Breast epithelium (tissue), 4 donors: ENCODE measurements at regions not wholly inside any gene's neighbourhood (a gene's known extent, or its start where the extent isn't known, plus 50 kb on each side); places are given as distances from the start of the nearest gene placed in this dataset.
A peak's percentile ranks its signal among the peaks of the same experiment; 100 is the strongest.

ENCODE experiments used
- DNase-seq, 2 donors: peaks; one replicate each; pipeline ENCODE4 v3.0.0-alpha.2; 2019; ENCODE audit warnings: low spot score in 2 of 2
- H3K27ac ChIP-seq, 2 donors: fragments of 200-600 bp; sonication (generic) in 1 of 2; one replicate each; pipeline ENCODE4 v1.5.1; 2016 to 2019; ENCODE audit warnings: mild to moderate bottlenecking in 1 of 2
- H3K27me3 ChIP-seq, 2 donors: fragments of 200-600 bp; sonication (generic) in 1 of 2; one replicate each; pipeline versions ENCODE4 v1.5.1 to v1.6.0; 2017 to 2019; ENCODE audit warnings: control low read depth in 1 of 2, mild to moderate bottlenecking in 1 of 2
- H3K36me3 ChIP-seq: fragments of 200-600 bp; one replicate; pipeline ENCODE4 v1.5.1; 2019
- H3K4me1 ChIP-seq, 2 donors: fragments of 200-600 bp; sonication (generic); one replicate each; pipeline ENCODE4 v1.5.1; 2016 to 2019; ENCODE audit warnings: control low read depth in 1 of 2
- H3K4me3 ChIP-seq, 3 donors: fragments of 200-600 bp; sonication (generic); 1 replicate in 2 of 3; 2 replicates in 1 of 3; pipeline ENCODE4 v1.5.1; 2016 to 2019; ENCODE audit warnings: mild to moderate bottlenecking in 3 of 3, moderate library complexity in 2 of 3
- H3K9me3 ChIP-seq, 2 donors: fragments of 200-600 bp; sonication (generic) in 1 of 2; one replicate each; pipeline ENCODE4 v1.5.1; 2016 to 2019; ENCODE audit warnings: control low read depth in 1 of 2
- CTCF ChIP-seq, 3 donors: fragments of 450-650 bp; IDR thresholded peaks; one replicate each; pipeline ENCODE4 v1.5.1; 2016 to 2017; ENCODE audit warnings: antibody characterized with exemption in 3 of 3, mild to moderate bottlenecking in 3 of 3, moderate library complexity in 3 of 3
- POLR2A ChIP-seq: fragments of 450-650 bp; IDR thresholded peaks from one replicate; pipeline ENCODE4 v1.6.1; 2016; ENCODE audit warnings: antibody characterized with exemption, mild to moderate bottlenecking, moderate library complexity
- POLR2AphosphoS5 ChIP-seq, 3 donors: sonication (generic); formaldehyde crosslinking; IDR thresholded peaks; one replicate each; pipeline ENCODE4 v1.6.1; 2017; ENCODE audit warnings: antibody characterized with exemption in 3 of 3
- intact Hi-C: fragments of 100-400 bp; cut with DNase I; formaldehyde crosslinking; loops from one replicate; pipeline ENCODE4 v1.15.1; 2023; ENCODE audit warnings: low total_unique reads

GRCh38 chr6:27096834-27097511 lies 150.5 kb upstream of the PRSS16 start:
- TF ChIP-seq POLR2AphosphoS5 (IDR thresholded peaks at IDR 0.05) = no peak
- TF ChIP-seq CTCF (IDR thresholded peaks at IDR 0.05) = no peak
- TF ChIP-seq POLR2A = no peak
- H3K4me1 ChIP-seq = no peaks in the 10 kb centered on the region
- peak overlapping the region in 1 of 2 donors; percentile 18 for H3K27ac ChIP-seq
- no peaks in the 10 kb centered on the region for H3K9me3 ChIP-seq
- intact Hi-C loops = no loop called here
- H3K36me3 ChIP-seq = no peaks in the 10 kb centered on the region
- peaks cover 0 to 31% of the 10 kb centered on the region in 2 donors for H3K27me3 ChIP-seq
- DNase-seq = peak in 1 of 2 donors; percentile 56
- H3K4me3 ChIP-seq = peak overlapping the region; percentile 37 to 69 (median 44)

DNA sequence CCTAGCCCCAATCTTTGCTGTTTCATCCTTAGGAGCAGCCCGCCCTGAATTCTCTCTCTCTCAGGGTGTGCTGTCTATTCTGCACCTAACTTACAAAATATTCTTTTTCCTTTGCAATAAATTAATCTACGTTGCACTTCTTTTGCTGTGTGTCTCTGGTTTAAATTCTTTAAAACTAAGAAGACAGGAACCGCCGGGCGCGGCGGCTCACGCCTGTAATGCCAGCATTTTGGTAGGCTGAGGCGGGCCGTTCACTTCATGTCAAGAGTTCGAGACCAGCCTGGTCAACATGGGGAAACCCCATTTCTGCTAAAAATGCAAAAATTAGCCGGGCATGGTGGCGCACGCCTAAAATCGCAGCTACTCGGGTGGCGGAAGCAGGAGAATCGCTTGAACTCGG lies 148.5 kb upstream of the PRSS16 start:
- Histone ChIP-seq H3K36me3 (no peaks in the 10 kb centered on the region), H3K27ac (no peak overlapping the region), H3K4me3 (no peak overlapping the region), H3K4me1 (no peaks in the 10 kb centered on the region), H3K27me3 (peaks cover 0 to 17% of the 10 kb centered on the region in 2 donors), H3K9me3 (no peaks in the 10 kb centered on the region)
- no peak for TF ChIP-seq POLR2AphosphoS5 (IDR thresholded peaks at IDR 0.05)
- no peak for TF ChIP-seq CTCF (IDR thresholded peaks at IDR 0.05)
- TF ChIP-seq POLR2A = no peak
- intact Hi-C loops = no loop called here
- DNase-seq = no peak

- H3K4me1 ChIP-seq = no peaks in the 10 kb centered on the region
- DNase-seq = no peak
- peaks cover 0 to 9% of the 10 kb centered on the region in 2 donors for H3K27me3 ChIP-seq
- no peak overlapping the region for H3K4me3 ChIP-seq
- TF ChIP-seq CTCF (IDR thresholded peaks at IDR 0.05) (no peak), POLR2A (no peak)
- no peaks in the 10 kb centered on the region for H3K9me3 ChIP-seq
- intact Hi-C loops = no loop called here
- H3K27ac ChIP-seq = no peak overlapping the region
- H3K36me3 ChIP-seq = no peaks in the 10 kb centered on the region
These were observed 146.6 kb upstream of the PRSS16 start for GRCh38 chr6:27100921-27101320.

GRCh38 chr6:27101824-27102223 lies 145.7 kb upstream of the PRSS16 start:
- Histone ChIP-seq H3K27me3 (peaks cover 0 to 4% of the 10 kb centered on the region in 2 donors), H3K9me3 (no peaks in the 10 kb centered on the region), H3K27ac (no peak overlapping the region), H3K4me1 (no peaks in the 10 kb centered on the region), H3K36me3 (no peaks in the 10 kb centered on the region), H3K4me3 (no peak overlapping the region)
- no peak for DNase-seq
- intact Hi-C loops = no loop called here
- TF ChIP-seq CTCF (IDR thresholded peaks at IDR 0.05) (no peak), POLR2AphosphoS5 (IDR thresholded peaks at IDR 0.05) (no peak), POLR2A (no peak)

DNA sequence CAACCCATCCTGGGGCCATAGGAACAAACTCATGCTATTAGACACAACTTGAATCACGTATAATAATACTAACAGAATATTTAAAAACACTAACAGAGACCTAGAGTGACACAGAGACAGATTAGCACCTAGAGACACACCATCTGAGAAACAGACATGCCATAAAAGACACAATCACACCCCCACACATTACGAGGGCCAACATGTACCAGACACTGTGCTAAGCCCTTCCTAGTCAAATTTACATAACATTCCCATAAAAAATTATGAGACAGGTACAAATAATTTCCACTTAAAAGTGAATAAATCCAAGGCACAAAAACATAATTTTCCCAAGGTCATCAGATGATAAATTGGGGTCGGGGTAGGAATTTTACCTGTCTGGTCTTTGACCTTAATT lies 141.1 kb upstream of the PRSS16 start:
- H3K27ac ChIP-seq = no peak overlapping the region
- no peak for DNase-seq
- H3K4me1 ChIP-seq = no peaks in the 10 kb centered on the region

More for the DNA sequence above, 141.1 kb upstream of the PRSS16 start:
- H3K36me3 ChIP-seq = no peaks in the 10 kb centered on the region
- H3K27me3 ChIP-seq = no peaks in the 10 kb centered on the region
- H3K9me3 ChIP-seq = no peaks in the 10 kb centered on the region
- intact Hi-C loops = no loop called here
- no peak overlapping the region for H3K4me3 ChIP-seq
- TF ChIP-seq CTCF (IDR thresholded peaks at IDR 0.05) (no peak), POLR2A (no peak), POLR2AphosphoS5 (IDR thresholded peaks at IDR 0.05) (no peak)
